ENCODE measurements at regions not wholly inside any gene's neighbourhood (a gene's known extent, or its start where the extent isn't known, plus 50 kb on each side); places are given as distances from the start of the nearest gene placed in this dataset.

GRCh38 chr3:107925851-107926250 lies 165.0 kb downstream of the CD47 start:
- H3K4me3 ChIP-seq (IDR thresholded peaks at IDR 0.05; ENCODE audit: insufficient read depth, low read depth, low read length): no peak overlapping the region
- H3K4me2 ChIP-seq: no peak overlapping the region
- H3K9ac ChIP-seq: no peak overlapping the region
- H3K79me2 ChIP-seq (ENCODE audit: insufficient read depth, low read depth): no peaks in the 10 kb centered on the region
- peaks cover 3% of the 10 kb centered on the region for H3K4me1 ChIP-seq (ENCODE audit: low read depth, poor library complexity, severe bottlenecking)
- H4K20me1 ChIP-seq (ENCODE audit: insufficient read depth): no peaks in the 10 kb centered on the region
- no peaks in the 10 kb centered on the region for H3K36me3 ChIP-seq (ENCODE audit: insufficient read depth)
- TF ChIP-seq CTCF (conservative IDR thresholded peaks at IDR 0.05; ENCODE audit: low read depth, low read length): no peak
- H2AFZ ChIP-seq (ENCODE audit: low read depth): no peak overlapping the region
- no peak overlapping the region for H3K27ac ChIP-seq
- H3K27me3 ChIP-seq (ENCODE audit: insufficient read depth, low read depth): no peaks in the 10 kb centered on the region

GRCh38 chr3:107921038-107921437 lies 169.8 kb downstream of the CD47 start:
- no peaks in the 10 kb centered on the region for H3K4me1 ChIP-seq (ENCODE audit: low read depth, poor library complexity, severe bottlenecking)
- no peak overlapping the region for H3K9ac ChIP-seq
- no peaks in the 10 kb centered on the region for H3K36me3 ChIP-seq (ENCODE audit: insufficient read depth)
- H4K20me1 ChIP-seq (ENCODE audit: insufficient read depth): no peaks in the 10 kb centered on the region
- H3K27ac ChIP-seq: no peak overlapping the region
- TF ChIP-seq CTCF (conservative IDR thresholded peaks at IDR 0.05; ENCODE audit: low read depth, low read length): no peak
- H3K4me3 ChIP-seq (IDR thresholded peaks at IDR 0.05; ENCODE audit: insufficient read depth, low read depth, low read length): no peak overlapping the region
- H2AFZ ChIP-seq (ENCODE audit: low read depth): no peak overlapping the region
- no peak overlapping the region for H3K4me2 ChIP-seq
- no peaks in the 10 kb centered on the region for H3K79me2 ChIP-seq (ENCODE audit: insufficient read depth, low read depth)
- no peaks in the 10 kb centered on the region for H3K27me3 ChIP-seq (ENCODE audit: insufficient read depth, low read depth)

- Histone ChIP-seq H3K79me2 (ENCODE audit: insufficient read depth, low read depth) (no peaks in the 10 kb centered on the region), H3K4me3 (IDR thresholded peaks at IDR 0.05; ENCODE audit: insufficient read depth, low read depth, low read length) (no peak overlapping the region), H4K20me1 (ENCODE audit: insufficient read depth) (no peaks in the 10 kb centered on the region), H3K27me3 (ENCODE audit: insufficient read depth, low read depth) (no peaks in the 10 kb centered on the region), H3K4me1 (ENCODE audit: low read depth, poor library complexity, severe bottlenecking) (no peaks in the 10 kb centered on the region), H3K9ac (no peak overlapping the region), H3K27ac (no peak overlapping the region), H3K4me2 (no peak overlapping the region), H2AFZ (ENCODE audit: low read depth) (no peak overlapping the region), H3K36me3 (ENCODE audit: insufficient read depth) (no peaks in the 10 kb centered on the region)
- TF ChIP-seq CTCF (conservative IDR thresholded peaks at IDR 0.05; ENCODE audit: low read depth, low read length): no peak
Observed at GRCh38 chr3:107920538-107920937, 170.3 kb downstream of the CD47 start.

GRCh38 chr3:107919239-107919638 lies 171.6 kb downstream of the CD47 start:
- no peak overlapping the region for H2AFZ ChIP-seq (ENCODE audit: low read depth)
- H3K9ac ChIP-seq: no peak overlapping the region
- H4K20me1 ChIP-seq (ENCODE audit: insufficient read depth): no peaks in the 10 kb centered on the region
- H3K4me1 ChIP-seq (ENCODE audit: low read depth, poor library complexity, severe bottlenecking): no peaks in the 10 kb centered on the region
- no peaks in the 10 kb centered on the region for H3K27me3 ChIP-seq (ENCODE audit: insufficient read depth, low read depth)
- no peak for TF ChIP-seq CTCF (conservative IDR thresholded peaks at IDR 0.05; ENCODE audit: low read depth, low read length)
- no peaks in the 10 kb centered on the region for H3K79me2 ChIP-seq (ENCODE audit: insufficient read depth, low read depth)
- H3K4me3 ChIP-seq (IDR thresholded peaks at IDR 0.05; ENCODE audit: insufficient read depth, low read depth, low read length): no peak overlapping the region
- H3K4me2 ChIP-seq: no peak overlapping the region
- H3K27ac ChIP-seq: no peak overlapping the region
- no peaks in the 10 kb centered on the region for H3K36me3 ChIP-seq (ENCODE audit: insufficient read depth)

GRCh38 chr3:107916171-107916570 lies 174.7 kb downstream of the CD47 start:
- no peak for TF ChIP-seq CTCF (conservative IDR thresholded peaks at IDR 0.05; ENCODE audit: low read depth, low read length)
- peaks cover 13% of the 10 kb centered on the region for H3K4me1 ChIP-seq (ENCODE audit: low read depth, poor library complexity, severe bottlenecking)
- H3K9ac ChIP-seq: no peak overlapping the region
- no peaks in the 10 kb centered on the region for H3K79me2 ChIP-seq (ENCODE audit: insufficient read depth, low read depth)
- no peak overlapping the region for H3K4me2 ChIP-seq
- no peak overlapping the region for H2AFZ ChIP-seq (ENCODE audit: low read depth)
- no peaks in the 10 kb centered on the region for H3K36me3 ChIP-seq (ENCODE audit: insufficient read depth)
- no peak overlapping the region for H3K4me3 ChIP-seq (IDR thresholded peaks at IDR 0.05; ENCODE audit: insufficient read depth, low read depth, low read length)
- no peaks in the 10 kb centered on the region for H4K20me1 ChIP-seq (ENCODE audit: insufficient read depth)
- no peaks in the 10 kb centered on the region for H3K27me3 ChIP-seq (ENCODE audit: insufficient read depth, low read depth)
- no peak overlapping the region for H3K27ac ChIP-seq

Measured in KMS-11 (cell line).